ENCODE measurements at regions not wholly inside any gene's neighbourhood (a gene's known extent, or its start where the extent isn't known, plus 50 kb on each side); places are given as distances from the start of the nearest gene placed in this dataset.

GRCh38 chr5:87785554-87786335 lies 373.0 kb upstream of the CCNH start:
- Histone ChIP-seq H3K4me1 (ENCODE audit: low read depth) (no peaks in the 10 kb centered on the region), H3K36me3 (ENCODE audit: low read depth) (no peaks in the 10 kb centered on the region), H3K4me3 (no peak overlapping the region), H3K9me3 (no peaks in the 10 kb centered on the region)
- TF ChIP-seq CTCF (IDR thresholded peaks at IDR 0.05) = no peak
- intact Hi-C loops (cut with DNase I, micrococcal nuclease) = no loop called here
- DNase-seq (no peak), ATAC-seq (no peak)

- no peak for DNase-seq
- no peaks in the 10 kb centered on the region for H3K4me1 ChIP-seq (ENCODE audit: low read depth)
- no peak for TF ChIP-seq CTCF (IDR thresholded peaks at IDR 0.05)
- no peaks in the 10 kb centered on the region for H3K9me3 ChIP-seq
- no peaks in the 10 kb centered on the region for H3K36me3 ChIP-seq (ENCODE audit: low read depth)
- intact Hi-C loops (cut with DNase I, micrococcal nuclease) = loop anchor here (5.0 kb wide), 2 partner anchors 902 to 907 kb away; no protein-coding TSS in a partner anchor
- no peak for ATAC-seq
- H3K4me3 ChIP-seq = no peak overlapping the region
Observed at GRCh38 chr5:87784879-87785495, 372.3 kb upstream of the CCNH start.

- H3K4me1 ChIP-seq (ENCODE audit: low read depth) = no peaks in the 10 kb centered on the region
- no peak overlapping the region for H3K4me3 ChIP-seq
- no peak for TF ChIP-seq CTCF (IDR thresholded peaks at IDR 0.05)
- DNase-seq (no peak), ATAC-seq (no peak)
- intact Hi-C loops (cut with DNase I, micrococcal nuclease) = loop anchor here (5.0 kb wide), 2 partner anchors 903 to 908 kb away; no protein-coding TSS in a partner anchor
- H3K9me3 ChIP-seq = no peaks in the 10 kb centered on the region
- H3K36me3 ChIP-seq (ENCODE audit: low read depth) = no peaks in the 10 kb centered on the region
Observed at GRCh38 chr5:87784311-87784710, 371.6 kb upstream of the CCNH start.

- no peak for ATAC-seq
- no peaks in the 10 kb centered on the region for H3K9me3 ChIP-seq
- no peaks in the 10 kb centered on the region for H3K4me1 ChIP-seq (ENCODE audit: low read depth)
- intact Hi-C loops (cut with DNase I, micrococcal nuclease) = loop anchor here (5.0 kb wide), 2 partner anchors 904 to 909 kb away; no protein-coding TSS in a partner anchor
- TF ChIP-seq CTCF (IDR thresholded peaks at IDR 0.05) = no peak
- no peak for DNase-seq
- no peaks in the 10 kb centered on the region for H3K36me3 ChIP-seq (ENCODE audit: low read depth)
- no peak overlapping the region for H3K4me3 ChIP-seq
Observed at GRCh38 chr5:87782916-87783315, 370.2 kb upstream of the CCNH start.

- H3K4me3 ChIP-seq = no peak overlapping the region
- no peaks in the 10 kb centered on the region for H3K36me3 ChIP-seq (ENCODE audit: low read depth)
- ATAC-seq = no peak
- no peak for TF ChIP-seq CTCF (IDR thresholded peaks at IDR 0.05)
- intact Hi-C loops (cut with DNase I, micrococcal nuclease) = loop anchor here (5.0 kb wide), 2 partner anchors 905 to 910 kb away; no protein-coding TSS in a partner anchor
- no peak for DNase-seq
- no peaks in the 10 kb centered on the region for H3K9me3 ChIP-seq
- H3K4me1 ChIP-seq (ENCODE audit: low read depth) = no peaks in the 10 kb centered on the region
Observed at GRCh38 chr5:87781976-87782375, 369.2 kb upstream of the CCNH start.

Data from mucosa of descending colon (tissue), 3 donors.